ENCODE measurements at regions not wholly inside any gene's neighbourhood (a gene's known extent, or its start where the extent isn't known, plus 50 kb on each side); places are given as distances from the start of the nearest gene placed in this dataset.

DNA sequence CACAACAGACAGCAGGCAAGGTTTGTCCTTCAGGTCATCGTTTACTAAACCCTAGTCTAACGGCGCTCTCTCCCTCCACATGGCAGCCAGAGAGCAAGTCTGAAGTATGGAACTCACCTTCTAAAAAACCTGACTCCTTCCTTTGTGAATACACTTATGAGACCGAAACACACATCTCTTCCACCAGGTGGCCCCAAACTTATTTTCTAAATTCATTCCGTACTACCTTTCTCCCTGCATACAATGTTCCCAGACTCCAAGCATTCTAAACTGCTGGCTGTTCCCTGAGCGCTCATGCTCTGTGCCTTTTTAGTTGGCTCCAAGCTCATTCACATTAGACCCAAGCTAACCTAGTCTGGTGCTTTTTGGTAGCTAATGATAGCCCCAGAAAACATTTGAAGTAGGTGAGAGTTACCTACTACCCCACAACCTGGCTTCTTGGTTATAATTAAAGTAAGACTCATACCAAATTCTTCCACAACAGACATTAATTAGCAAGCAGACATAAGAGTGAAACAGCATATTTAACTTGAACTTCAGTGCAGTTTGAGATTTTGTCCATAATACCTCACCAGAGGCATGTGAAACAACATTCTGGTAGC is 67.6 kb upstream of the DCLK2 start (continued):
- TF ChIP-seq, protein P1, sequence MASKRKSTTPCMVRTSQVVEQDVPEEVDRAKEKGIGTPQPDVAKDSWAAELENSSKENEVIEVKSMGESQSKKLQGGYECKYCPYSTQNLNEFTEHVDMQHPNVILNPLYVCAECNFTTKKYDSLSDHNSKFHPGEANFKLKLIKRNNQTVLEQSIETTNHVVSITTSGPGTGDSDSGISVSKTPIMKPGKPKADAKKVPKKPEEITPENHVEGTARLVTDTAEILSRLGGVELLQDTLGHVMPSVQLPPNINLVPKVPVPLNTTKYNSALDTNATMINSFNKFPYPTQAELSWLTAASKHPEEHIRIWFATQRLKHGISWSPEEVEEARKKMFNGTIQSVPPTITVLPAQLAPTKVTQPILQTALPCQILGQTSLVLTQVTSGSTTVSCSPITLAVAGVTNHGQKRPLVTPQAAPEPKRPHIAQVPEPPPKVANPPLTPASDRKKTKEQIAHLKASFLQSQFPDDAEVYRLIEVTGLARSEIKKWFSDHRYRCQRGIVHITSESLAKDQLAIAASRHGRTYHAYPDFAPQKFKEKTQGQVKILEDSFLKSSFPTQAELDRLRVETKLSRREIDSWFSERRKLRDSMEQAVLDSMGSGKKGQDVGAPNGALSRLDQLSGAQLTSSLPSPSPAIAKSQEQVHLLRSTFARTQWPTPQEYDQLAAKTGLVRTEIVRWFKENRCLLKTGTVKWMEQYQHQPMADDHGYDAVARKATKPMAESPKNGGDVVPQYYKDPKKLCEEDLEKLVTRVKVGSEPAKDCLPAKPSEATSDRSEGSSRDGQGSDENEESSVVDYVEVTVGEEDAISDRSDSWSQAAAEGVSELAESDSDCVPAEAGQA (IDR thresholded peaks at IDR 0.05; ENCODE audit: low read depth): no peak
- TF ChIP-seq, protein P1 (CRISPR knock-in tag; IDR thresholded peaks at IDR 0.05; ENCODE audit: borderline replicate concordance): no peak
- TF ChIP-seq SMAD9 (CRISPR knock-in tag; IDR thresholded peaks at IDR 0.05) (no peak), SATB2 (CRISPR knock-in tag; IDR thresholded peaks at IDR 0.05) (no peak), ATF1 (CRISPR knock-in tag; IDR thresholded peaks at IDR 0.05) (no peak)
- TF ChIP-seq, protein P2, sequence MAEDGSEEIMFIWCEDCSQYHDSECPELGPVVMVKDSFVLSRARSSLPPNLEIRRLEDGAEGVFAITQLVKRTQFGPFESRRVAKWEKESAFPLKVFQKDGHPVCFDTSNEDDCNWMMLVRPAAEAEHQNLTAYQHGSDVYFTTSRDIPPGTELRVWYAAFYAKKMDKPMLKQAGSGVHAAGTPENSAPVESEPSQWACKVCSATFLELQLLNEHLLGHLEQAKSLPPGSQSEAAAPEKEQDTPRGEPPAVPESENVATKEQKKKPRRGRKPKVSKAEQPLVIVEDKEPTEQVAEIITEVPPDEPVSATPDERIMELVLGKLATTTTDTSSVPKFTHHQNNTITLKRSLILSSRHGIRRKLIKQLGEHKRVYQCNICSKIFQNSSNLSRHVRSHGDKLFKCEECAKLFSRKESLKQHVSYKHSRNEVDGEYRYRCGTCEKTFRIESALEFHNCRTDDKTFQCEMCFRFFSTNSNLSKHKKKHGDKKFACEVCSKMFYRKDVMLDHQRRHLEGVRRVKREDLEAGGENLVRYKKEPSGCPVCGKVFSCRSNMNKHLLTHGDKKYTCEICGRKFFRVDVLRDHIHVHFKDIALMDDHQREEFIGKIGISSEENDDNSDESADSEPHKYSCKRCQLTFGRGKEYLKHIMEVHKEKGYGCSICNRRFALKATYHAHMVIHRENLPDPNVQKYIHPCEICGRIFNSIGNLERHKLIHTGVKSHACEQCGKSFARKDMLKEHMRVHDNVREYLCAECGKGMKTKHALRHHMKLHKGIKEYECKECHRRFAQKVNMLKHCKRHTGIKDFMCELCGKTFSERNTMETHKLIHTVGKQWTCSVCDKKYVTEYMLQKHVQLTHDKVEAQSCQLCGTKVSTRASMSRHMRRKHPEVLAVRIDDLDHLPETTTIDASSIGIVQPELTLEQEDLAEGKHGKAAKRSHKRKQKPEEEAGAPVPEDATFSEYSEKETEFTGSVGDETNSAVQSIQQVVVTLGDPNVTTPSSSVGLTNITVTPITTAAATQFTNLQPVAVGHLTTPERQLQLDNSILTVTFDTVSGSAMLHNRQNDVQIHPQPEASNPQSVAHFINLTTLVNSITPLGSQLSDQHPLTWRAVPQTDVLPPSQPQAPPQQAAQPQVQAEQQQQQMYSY (CRISPR knock-in tag; IDR thresholded peaks at IDR 0.05): no peak
- TF ChIP-seq, protein P3, sequence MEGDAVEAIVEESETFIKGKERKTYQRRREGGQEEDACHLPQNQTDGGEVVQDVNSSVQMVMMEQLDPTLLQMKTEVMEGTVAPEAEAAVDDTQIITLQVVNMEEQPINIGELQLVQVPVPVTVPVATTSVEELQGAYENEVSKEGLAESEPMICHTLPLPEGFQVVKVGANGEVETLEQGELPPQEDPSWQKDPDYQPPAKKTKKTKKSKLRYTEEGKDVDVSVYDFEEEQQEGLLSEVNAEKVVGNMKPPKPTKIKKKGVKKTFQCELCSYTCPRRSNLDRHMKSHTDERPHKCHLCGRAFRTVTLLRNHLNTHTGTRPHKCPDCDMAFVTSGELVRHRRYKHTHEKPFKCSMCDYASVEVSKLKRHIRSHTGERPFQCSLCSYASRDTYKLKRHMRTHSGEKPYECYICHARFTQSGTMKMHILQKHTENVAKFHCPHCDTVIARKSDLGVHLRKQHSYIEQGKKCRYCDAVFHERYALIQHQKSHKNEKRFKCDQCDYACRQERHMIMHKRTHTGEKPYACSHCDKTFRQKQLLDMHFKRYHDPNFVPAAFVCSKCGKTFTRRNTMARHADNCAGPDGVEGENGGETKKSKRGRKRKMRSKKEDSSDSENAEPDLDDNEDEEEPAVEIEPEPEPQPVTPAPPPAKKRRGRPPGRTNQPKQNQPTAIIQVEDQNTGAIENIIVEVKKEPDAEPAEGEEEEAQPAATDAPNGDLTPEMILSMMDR (CRISPR knock-in tag; IDR thresholded peaks at IDR 0.05): peak; percentile 62
